GM23338 (cell line): ENCODE measurements at regions not wholly inside any gene's neighbourhood (a gene's known extent, or its start where the extent isn't known, plus 50 kb on each side); places are given as distances from the start of the nearest gene placed in this dataset.

Experiments
- ATAC-seq: fragments of 200-7000 bp; cut with Tn5 transposase; 3 replicates; pipeline ENCODE4 v1.9.1; 2020
- DNase-seq: peaks from one replicate; pipeline ENCODE4 v3.0.0-alpha.2; 2015; ENCODE audit warnings: low spot score
- H2AFZ ChIP-seq: fragments of 200-600 bp; sonication (generic); 2 replicates; pipeline ENCODE4 v1.8.0; 2016; ENCODE audit warnings: antibody characterized with exemption, mild to moderate bottlenecking, moderate library complexity
- H3F3A ChIP-seq: fragments of 200-600 bp; sonication (generic); replicated peaks from 2 replicates; pipeline ENCODE4 v1.8.0; 2017; ENCODE audit warnings: antibody characterized with exemption, mixed run types, low read depth
- H3K27ac ChIP-seq: fragments of 200-600 bp; sonication (generic); 2 replicates; pipeline ENCODE4 v1.6.1; 2016; ENCODE audit warnings: low read depth
- H3K27me3 ChIP-seq: fragments of 200-600 bp; sonication (generic); 2 replicates; pipeline ENCODE4 v1.8.0; 2016; ENCODE audit warnings: mild to moderate bottlenecking, mixed run types, moderate library complexity; ENCODE audit not compliant: insufficient read depth
- H3K36me3 ChIP-seq: fragments of 200-600 bp; sonication (generic); 2 replicates; pipeline ENCODE4 v1.8.0; 2016; ENCODE audit warnings: mild to moderate bottlenecking; ENCODE audit not compliant: insufficient read depth
- H3K4me1 ChIP-seq: fragments of 200-600 bp; sonication (generic); 2 replicates; pipeline ENCODE4 v1.8.0; 2016; ENCODE audit warnings: mild to moderate bottlenecking, moderate library complexity; ENCODE audit not compliant: insufficient read depth
- H3K4me2 ChIP-seq: fragments of 200-600 bp; sonication (generic); 2 replicates; pipeline ENCODE4 v1.7.1; 2017; ENCODE audit warnings: mixed run types
- H3K4me3 ChIP-seq: fragments of 200-600 bp; sonication (generic); 2 replicates; pipeline ENCODE4 v1.6.1; 2016; ENCODE audit warnings: mixed run types
- H3K79me2 ChIP-seq: fragments of 200-600 bp; sonication (generic); replicated peaks from 2 replicates; pipeline ENCODE4 v1.8.0; 2017; ENCODE audit warnings: mild to moderate bottlenecking; ENCODE audit not compliant: insufficient read depth
- H3K9me2 ChIP-seq: fragments of 200-600 bp; sonication (generic); 2 replicates; pipeline ENCODE4 v1.8.0; 2017; ENCODE audit not compliant: insufficient read depth
- H4K20me1 ChIP-seq: fragments of 200-600 bp; sonication (generic); replicated peaks from 2 replicates; pipeline ENCODE4 v1.8.0; 2017; ENCODE audit warnings: mild to moderate bottlenecking; ENCODE audit not compliant: insufficient read depth
- H3K27ac Mint-ChIP-seq: 2 replicates; pipeline ENCODE4 v1.8.0; 2020; ENCODE audit warnings: inconsistent platforms, mild to moderate bottlenecking, moderate library complexity, mixed read lengths
- H3K27me3 Mint-ChIP-seq: 3 replicates; pipeline ENCODE4 v1.8.0; 2022; ENCODE audit warnings: low read depth, mild to moderate bottlenecking, moderate library complexity, mixed read lengths, inconsistent platforms; ENCODE audit not compliant: insufficient read depth, poor library complexity
- H3K36me3 Mint-ChIP-seq: 3 replicates; pipeline ENCODE4 v1.8.0; 2021; ENCODE audit warnings: low read depth, mild to moderate bottlenecking, inconsistent platforms, moderate library complexity, mixed read lengths
- H3K4me1 Mint-ChIP-seq: 3 replicates; pipeline ENCODE4 v1.8.0; 2020; ENCODE audit warnings: mild to moderate bottlenecking, inconsistent platforms, mixed read lengths
- H3K4me3 Mint-ChIP-seq: 3 replicates; pipeline ENCODE4 v1.8.0; 2021; ENCODE audit warnings: moderate library complexity, mild to moderate bottlenecking, inconsistent platforms, mixed read lengths
- H3K9me3 Mint-ChIP-seq: 3 replicates; pipeline ENCODE4 v1.8.0; 2020; ENCODE audit warnings: moderate library complexity, mild to moderate bottlenecking, inconsistent platforms, mixed read lengths
- CREB1 ChIP-seq: fragments of 250-450 bp; sonication (Bioruptor Pico); IDR thresholded peaks from 2 replicates; pipeline ENCODE4 v1.5.0; 2020; ENCODE audit warnings: low read depth, mild to moderate bottlenecking, moderate library complexity
- CTCF ChIP-seq, 2 experiments: fragments of 200-600 bp in 1 of 2; sonication (generic) in 1 of 2; conservative IDR thresholded peaks; 2 replicates each; pipeline versions ENCODE4 v1.5.1 to v1.6.1; 2016 to 2017; ENCODE audit warnings: antibody characterized with exemption in 2 of 2, low read depth in 2 of 2, mild to moderate bottlenecking in 2 of 2, moderate library complexity in 1 of 2
- EZH2 ChIP-seq: fragments of 200-600 bp; sonication (generic); IDR thresholded peaks from one replicate; pipeline ENCODE4 v1.8.0; 2017; ENCODE audit warnings: antibody characterized with exemption, mild to moderate bottlenecking, low read depth; ENCODE audit not compliant: unreplicated experiment
- EZH2phosphoT487 ChIP-seq: fragments of 200-600 bp; sonication (generic); IDR thresholded peaks from one replicate; pipeline ENCODE4 v1.8.1; 2018; ENCODE audit warnings: antibody characterized with exemption; ENCODE audit not compliant: unreplicated experiment
- JUNB ChIP-seq: IDR thresholded peaks from one replicate; pipeline ENCODE4 v1.6.1; 2016; ENCODE audit warnings: antibody characterized with exemption; ENCODE audit not compliant: unreplicated experiment
- NANOG ChIP-seq: IDR thresholded peaks from 2 replicates; pipeline ENCODE4 v1.6.1; 2016; ENCODE audit warnings: antibody characterized with exemption, borderline replicate concordance
- POLR2AphosphoS5 ChIP-seq: IDR thresholded peaks from 2 replicates; pipeline ENCODE4 v1.6.1; 2016; ENCODE audit warnings: antibody characterized with exemption, low read depth
- REST ChIP-seq: IDR thresholded peaks from one replicate; pipeline ENCODE4 v1.6.1; 2018; ENCODE audit warnings: antibody characterized with exemption; ENCODE audit not compliant: unreplicated experiment
- STAT1 ChIP-seq: IDR thresholded peaks from one replicate; pipeline ENCODE4 v1.6.1; 2016; ENCODE audit warnings: antibody characterized with exemption; ENCODE audit not compliant: unreplicated experiment
- ZNF114 ChIP-seq: fragments of 250-450 bp; sonication (Bioruptor Pico); IDR thresholded peaks from 2 replicates; pipeline ENCODE4 v1.5.0; 2020; ENCODE audit warnings: mild to moderate bottlenecking, moderate library complexity
- ZNF331 ChIP-seq: fragments of 250-450 bp; sonication (Bioruptor Pico); IDR thresholded peaks from 2 replicates; pipeline ENCODE4 v1.5.0; 2020; ENCODE audit warnings: low read depth, mild to moderate bottlenecking, moderate library complexity
- ZNF462 ChIP-seq: fragments of 250-450 bp; sonication (Bioruptor Pico); IDR thresholded peaks from 2 replicates; pipeline ENCODE4 v1.5.0; 2020; ENCODE audit warnings: mild to moderate bottlenecking, moderate library complexity
- TF ChIP-seq, protein P1 (sequence below): IDR thresholded peaks from 2 replicates; pipeline ENCODE4 v1.6.1; 2016; ENCODE audit warnings: antibody characterized with exemption

DNA sequence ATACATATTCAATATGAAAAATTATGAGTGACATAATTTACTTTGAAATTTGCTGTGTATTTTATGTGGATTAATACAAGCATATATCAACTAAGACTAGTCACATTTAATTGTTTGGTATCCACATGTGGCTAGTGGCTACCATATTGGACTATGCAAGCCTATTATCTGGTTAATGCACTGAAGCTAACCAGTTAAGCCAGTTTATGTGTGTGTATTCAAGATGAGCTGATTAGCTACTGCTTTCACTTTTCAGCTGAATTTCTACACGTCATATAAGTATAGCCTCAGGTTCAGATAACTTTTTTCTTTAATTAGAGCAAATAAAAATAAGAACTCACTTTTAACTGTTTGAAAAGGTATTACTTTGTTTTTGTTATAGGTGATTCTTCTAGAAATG lies 903.7 kb downstream of the TFAP2A start:
- TF ChIP-seq EZH2 (no peak), JUNB (no peak), NANOG (no peak), STAT1 (no peak), CREB1 (CRISPR knock-in tag) (no peak), EZH2phosphoT487 (no peak), REST (no peak), ZNF462 (CRISPR knock-in tag) (no peak), POLR2AphosphoS5 (no peak), ZNF331 (no peak), ZNF114 (CRISPR knock-in tag) (no peak), CTCF (conservative IDR thresholded peaks at IDR 0.05; ENCODE audit: low read depth in 2 of 2) (no peak)
- TF ChIP-seq, protein P1, sequence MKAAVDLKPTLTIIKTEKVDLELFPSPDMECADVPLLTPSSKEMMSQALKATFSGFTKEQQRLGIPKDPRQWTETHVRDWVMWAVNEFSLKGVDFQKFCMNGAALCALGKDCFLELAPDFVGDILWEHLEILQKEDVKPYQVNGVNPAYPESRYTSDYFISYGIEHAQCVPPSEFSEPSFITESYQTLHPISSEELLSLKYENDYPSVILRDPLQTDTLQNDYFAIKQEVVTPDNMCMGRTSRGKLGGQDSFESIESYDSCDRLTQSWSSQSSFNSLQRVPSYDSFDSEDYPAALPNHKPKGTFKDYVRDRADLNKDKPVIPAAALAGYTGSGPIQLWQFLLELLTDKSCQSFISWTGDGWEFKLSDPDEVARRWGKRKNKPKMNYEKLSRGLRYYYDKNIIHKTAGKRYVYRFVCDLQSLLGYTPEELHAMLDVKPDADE: no peak
- H3K4me2 ChIP-seq: no peak overlapping the region
- no peaks in the 10 kb centered on the region for H3K9me2 ChIP-seq
- H2AFZ ChIP-seq: no peak overlapping the region
- ATAC-seq: no peak
- Mint-ChIP-seq H3K36me3 (peaks cover 6% of the 10 kb centered on the region; the same call in 1 of the 3 replicates), H3K9me3 (peaks cover 7% of the 10 kb centered on the region; the same call in 1 of the 3 replicates), H3K4me3 (no peak overlapping the region), H3K27me3 (no peaks in the 10 kb centered on the region), H3K4me1 (no peaks in the 10 kb centered on the region; the same call in 2 of the 3 replicates), H3K27ac (no peak overlapping the region)
- H3K27me3 ChIP-seq: no peaks in the 10 kb centered on the region
- H3K4me1 ChIP-seq: peaks cover 5% of the 10 kb centered on the region; the same call in 1 of the 2 replicates
- no peak for DNase-seq
- H4K20me1 ChIP-seq: no peaks in the 10 kb centered on the region
- H3K36me3 ChIP-seq: no peaks in the 10 kb centered on the region
- H3K4me3 ChIP-seq: no peak overlapping the region
- H3F3A ChIP-seq: no peaks in the 10 kb centered on the region
- H3K79me2 ChIP-seq: no peaks in the 10 kb centered on the region
- no peak overlapping the region for H3K27ac ChIP-seq
